ENCODE measurements at regions not wholly inside any gene's neighbourhood (a gene's known extent, or its start where the extent isn't known, plus 50 kb on each side); places are given as distances from the start of the nearest gene placed in this dataset.
"Not testable (repeated sequence)": the region's sequence is repeated elsewhere in the genome, so short reads cannot be mapped to it uniquely, and the experiment has no call there.

DNA sequence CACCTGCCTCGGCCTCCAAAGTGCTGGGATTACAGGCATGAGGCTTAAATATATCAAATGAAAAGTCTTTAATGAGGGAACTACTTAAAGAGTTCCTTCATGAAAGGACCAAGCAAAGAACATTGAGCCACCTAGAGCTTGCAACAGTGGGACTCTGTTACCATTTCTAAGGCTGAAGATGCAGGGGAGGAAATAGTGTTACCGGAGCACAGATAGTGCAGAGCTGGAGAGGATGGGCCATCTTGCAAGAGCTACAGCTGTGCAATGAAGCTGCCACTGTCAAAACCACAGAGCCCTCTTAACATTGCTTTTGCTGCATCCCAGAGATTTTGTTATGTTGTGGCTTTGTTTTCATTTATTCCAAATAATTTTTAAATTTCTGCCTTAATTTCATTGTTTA lies 77.1 kb upstream of the NAA35 start:
- ChIA-PET POLR2A (no interaction called here), CTCF (ENCODE audit: unreplicated experiment) (no interaction called here)
- H3K27ac ChIP-seq (ENCODE audit: low read depth, low read length, poor library complexity, severe bottlenecking) = no peak overlapping the region
- no peaks in the 10 kb centered on the region for H3K9me2 ChIP-seq (ENCODE audit: insufficient read depth, low read length)
- intact Hi-C loops (cut with micrococcal nuclease; ENCODE audit: unreplicated experiment) = no loop called here
- H3K4me1 ChIP-seq (ENCODE audit: insufficient read depth, low read length, poor library complexity, severe bottlenecking) = no peaks in the 10 kb centered on the region
- H3K4me2 ChIP-seq (ENCODE audit: low read length) = no peak overlapping the region
- BruUV-seq (replicated peaks) = no TSS peak
- no peak overlapping the region for H2AFZ ChIP-seq (ENCODE audit: low read length)
- DNase-seq (ENCODE audit: low spot score) = no peak
- no peaks in the 10 kb centered on the region; the same call in 1 of the 2 replicates for H4K20me1 ChIP-seq (ENCODE audit: insufficient read depth, low read length)
- H3K79me2 ChIP-seq (ENCODE audit: insufficient read depth, low read depth, low read length) = no peaks in the 10 kb centered on the region
- H3K9me3 ChIP-seq (ENCODE audit: low read length) = no peaks in the 10 kb centered on the region
- H3K4me3 ChIP-seq (ENCODE audit: low read depth, low read length, poor library complexity, severe bottlenecking) = no peak overlapping the region
- TF ChIP-seq, protein P1, sequence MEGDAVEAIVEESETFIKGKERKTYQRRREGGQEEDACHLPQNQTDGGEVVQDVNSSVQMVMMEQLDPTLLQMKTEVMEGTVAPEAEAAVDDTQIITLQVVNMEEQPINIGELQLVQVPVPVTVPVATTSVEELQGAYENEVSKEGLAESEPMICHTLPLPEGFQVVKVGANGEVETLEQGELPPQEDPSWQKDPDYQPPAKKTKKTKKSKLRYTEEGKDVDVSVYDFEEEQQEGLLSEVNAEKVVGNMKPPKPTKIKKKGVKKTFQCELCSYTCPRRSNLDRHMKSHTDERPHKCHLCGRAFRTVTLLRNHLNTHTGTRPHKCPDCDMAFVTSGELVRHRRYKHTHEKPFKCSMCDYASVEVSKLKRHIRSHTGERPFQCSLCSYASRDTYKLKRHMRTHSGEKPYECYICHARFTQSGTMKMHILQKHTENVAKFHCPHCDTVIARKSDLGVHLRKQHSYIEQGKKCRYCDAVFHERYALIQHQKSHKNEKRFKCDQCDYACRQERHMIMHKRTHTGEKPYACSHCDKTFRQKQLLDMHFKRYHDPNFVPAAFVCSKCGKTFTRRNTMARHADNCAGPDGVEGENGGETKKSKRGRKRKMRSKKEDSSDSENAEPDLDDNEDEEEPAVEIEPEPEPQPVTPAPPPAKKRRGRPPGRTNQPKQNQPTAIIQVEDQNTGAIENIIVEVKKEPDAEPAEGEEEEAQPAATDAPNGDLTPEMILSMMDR (conservative IDR thresholded peaks at IDR 0.05; ENCODE audit: low read length) = no peak
- no peak for TF ChIP-seq EZH2phosphoT487 (IDR thresholded peaks at IDR 0.05; ENCODE audit: borderline replicate concordance, low read depth, low read length)
- H3K36me3 ChIP-seq (ENCODE audit: insufficient read depth, low read length) = no peaks in the 10 kb centered on the region

DNA sequence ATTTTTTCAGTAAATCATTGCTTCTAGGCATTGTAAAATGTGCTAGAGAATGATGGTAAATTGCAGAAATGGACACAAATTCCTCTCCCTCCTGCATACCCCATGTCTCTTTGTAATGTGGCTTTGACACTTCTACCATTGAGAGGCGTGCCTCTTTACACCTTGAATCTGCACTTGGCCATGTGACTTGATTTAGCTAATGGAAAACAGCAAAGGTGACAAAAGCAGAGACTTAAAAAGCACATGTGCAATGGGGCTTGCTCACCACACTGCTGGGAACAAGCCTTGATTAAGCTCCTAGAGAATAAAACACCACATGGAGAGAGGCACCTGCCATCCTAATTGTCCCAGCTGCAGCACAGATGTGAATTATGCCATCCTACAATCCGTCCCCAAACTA lies 69.9 kb upstream of the NAA35 start:
- H3K27ac ChIP-seq (ENCODE audit: low read depth, low read length, poor library complexity, severe bottlenecking) = no peak overlapping the region
- no peaks in the 10 kb centered on the region for H4K20me1 ChIP-seq (ENCODE audit: insufficient read depth, low read length)
- H3K36me3 ChIP-seq (ENCODE audit: insufficient read depth, low read length) = no peaks in the 10 kb centered on the region
- ChIA-PET POLR2A (no interaction called here), CTCF (ENCODE audit: unreplicated experiment) (no interaction called here)
- no peak overlapping the region for H3K4me2 ChIP-seq (ENCODE audit: low read length)
- no peak overlapping the region for H3K4me3 ChIP-seq (ENCODE audit: low read depth, low read length, poor library complexity, severe bottlenecking)
- no peaks in the 10 kb centered on the region for H3K4me1 ChIP-seq (ENCODE audit: insufficient read depth, low read length, poor library complexity, severe bottlenecking)
- H3K9me3 ChIP-seq (ENCODE audit: low read length) = no peaks in the 10 kb centered on the region
- no TSS peak for BruUV-seq (replicated peaks)
- H3K79me2 ChIP-seq (ENCODE audit: insufficient read depth, low read depth, low read length) = no peaks in the 10 kb centered on the region
- TF ChIP-seq, protein P1 (conservative IDR thresholded peaks at IDR 0.05; ENCODE audit: low read length) = no peak
- H2AFZ ChIP-seq (ENCODE audit: low read length) = no peak overlapping the region
- intact Hi-C loops (cut with micrococcal nuclease; ENCODE audit: unreplicated experiment) = no loop called here
- no peaks in the 10 kb centered on the region for H3K9me2 ChIP-seq (ENCODE audit: insufficient read depth, low read length)
- DNase-seq (ENCODE audit: low spot score) = no peak

DNA sequence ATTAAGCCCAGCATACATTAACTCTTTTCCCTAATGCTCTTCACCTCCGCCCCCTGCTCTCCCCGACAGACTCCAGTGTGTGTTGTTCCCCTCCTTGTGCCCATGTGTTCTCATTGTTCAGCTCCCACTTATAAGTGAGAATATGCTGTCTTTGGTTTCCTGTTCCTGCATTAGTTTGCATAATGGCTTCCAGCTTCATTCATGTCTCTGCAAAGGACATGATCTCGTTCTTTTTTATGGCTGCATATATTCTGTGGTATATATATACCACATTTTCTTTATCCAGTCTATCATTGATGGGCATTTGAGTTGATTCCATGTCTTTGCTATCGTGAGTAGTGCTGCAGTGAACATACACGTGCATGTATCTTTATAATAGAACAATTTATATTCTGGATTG lies 69.3 kb upstream of the NAA35 start:
- CTCF ChIA-PET (ENCODE audit: unreplicated experiment); H3K4me1 ChIP-seq (ENCODE audit: insufficient read depth, low read length, poor library complexity, severe bottlenecking); H3K4me2 ChIP-seq (ENCODE audit: low read length); intact Hi-C loops (cut with micrococcal nuclease; ENCODE audit: unreplicated experiment); H3K79me2 ChIP-seq (ENCODE audit: insufficient read depth, low read depth, low read length); H3K9me3 ChIP-seq (ENCODE audit: low read length); H3K27ac ChIP-seq (ENCODE audit: low read depth, low read length, poor library complexity, severe bottlenecking); BruUV-seq (replicated peaks); DNase-seq (ENCODE audit: low spot score); H3K36me3 ChIP-seq (ENCODE audit: insufficient read depth, low read length); H4K20me1 ChIP-seq (ENCODE audit: insufficient read depth, low read length); H2AFZ ChIP-seq (ENCODE audit: low read length); H3K4me3 ChIP-seq (ENCODE audit: low read depth, low read length, poor library complexity, severe bottlenecking); H3K9me2 ChIP-seq (ENCODE audit: insufficient read depth, low read length); POLR2A ChIA-PET: not testable (repeated sequence)

All from OCI-LY7 (cell line).